ENCODE measurements at regions not wholly inside any gene's neighbourhood (a gene's known extent, or its start where the extent isn't known, plus 50 kb on each side); places are given as distances from the start of the nearest gene placed in this dataset.
"Not testable (repeated sequence)": the region's sequence is repeated elsewhere in the genome, so short reads cannot be mapped to it uniquely, and the experiment has no call there.

- Histone ChIP-seq H3K4me1 (no peaks in the 10 kb centered on the region), H3K36me3 (no peaks in the 10 kb centered on the region), H3K9me3 (no peaks in the 10 kb centered on the region), H3K4me3 (no peak overlapping the region), H3K27ac (no peak overlapping the region), H3K27me3 (no peaks in the 10 kb centered on the region)
- DNase-seq (no peak), ATAC-seq (no peak)
- WGBS (ENCODE audit: insufficient coverage, low coverage, low lambda C conversion rate, missing lambda C conversion rate) = 85% methylated on average over 4 of the region's 16 CpGs
- intact Hi-C loops (cut with DNase I) = no loop called here
- TF ChIP-seq CTCF (IDR thresholded peaks at IDR 0.05) = no peak
- no peak for TF ChIP-seq POLR2A (IDR thresholded peaks at IDR 0.05)
These were observed 872.4 kb upstream of the ATXN7L3B start for GRCh38 chr12:73665193-73665592.

DNA sequence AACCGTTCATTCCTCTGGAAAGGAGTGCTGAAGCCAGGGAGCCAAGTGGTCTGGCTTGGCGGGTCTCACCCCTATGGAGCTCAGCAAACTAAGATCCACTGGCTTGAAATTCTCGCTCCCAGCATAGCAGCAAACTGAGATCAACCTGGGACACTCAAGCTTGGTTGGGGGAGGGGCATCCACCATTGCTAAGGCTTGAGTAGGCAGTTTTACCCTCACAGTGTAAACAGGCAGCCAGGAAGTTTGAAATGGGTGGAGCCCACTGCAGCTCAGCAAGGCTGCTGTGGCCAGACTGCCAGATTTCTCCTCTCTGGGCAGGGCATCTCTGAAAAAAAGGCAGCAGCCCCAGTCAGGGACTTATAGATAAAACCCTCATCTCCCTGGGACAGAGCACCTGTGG is 866.1 kb upstream of the ATXN7L3B start:
- H3K9me3 ChIP-seq; H3K27me3 ChIP-seq; ATAC-seq; H3K4me3 ChIP-seq; H3K27ac ChIP-seq; H3K36me3 ChIP-seq; DNase-seq; intact Hi-C loops (cut with DNase I); H3K4me1 ChIP-seq: not testable (repeated sequence)
- WGBS (ENCODE audit: insufficient coverage, low coverage, low lambda C conversion rate, missing lambda C conversion rate) = 77% methylated on average over 2 of the region's 3 CpGs

- no peaks in the 10 kb centered on the region for H3K36me3 ChIP-seq
- DNase-seq (no peak), ATAC-seq (no peak)
- WGBS (ENCODE audit: insufficient coverage, low coverage, low lambda C conversion rate, missing lambda C conversion rate) = 53% methylated on average over 4 of the region's 4 CpGs
- no peaks in the 10 kb centered on the region for H3K9me3 ChIP-seq
- intact Hi-C loops (cut with DNase I) = no loop called here
- H3K27ac ChIP-seq = no peak overlapping the region
- no peak overlapping the region for H3K4me3 ChIP-seq
- no peak for TF ChIP-seq POLR2A (IDR thresholded peaks at IDR 0.05)
- H3K4me1 ChIP-seq = no peaks in the 10 kb centered on the region
- no peaks in the 10 kb centered on the region for H3K27me3 ChIP-seq
These were observed 859.9 kb upstream of the ATXN7L3B start for GRCh38 chr12:73677520-73678291.

DNA sequence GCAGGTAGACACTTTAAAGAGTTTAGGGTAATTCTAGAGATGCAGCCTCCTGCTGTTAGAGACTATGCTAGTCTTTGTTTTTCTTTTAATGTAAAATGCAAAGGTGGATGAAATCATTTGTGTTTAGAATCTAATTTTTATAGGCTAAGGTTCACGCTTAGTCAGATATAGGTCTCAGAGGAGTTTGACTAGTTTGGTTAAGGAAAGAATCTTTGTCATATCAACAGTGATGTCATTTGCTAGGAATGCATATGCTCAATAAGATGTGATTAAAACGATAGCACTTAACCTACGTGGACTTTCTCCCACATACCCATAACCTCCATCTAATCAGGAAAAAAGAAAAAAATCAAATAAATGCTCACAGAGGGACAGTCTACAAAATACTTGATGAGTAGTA is 859.3 kb upstream of the ATXN7L3B start:
- WGBS (ENCODE audit: insufficient coverage, low coverage, low lambda C conversion rate, missing lambda C conversion rate) = 86% methylated on average over 3 of the region's 3 CpGs
- DNase-seq (no peak), ATAC-seq (no peak)
- Histone ChIP-seq H3K4me3 (no peak overlapping the region), H3K4me1 (no peaks in the 10 kb centered on the region), H3K27me3 (no peaks in the 10 kb centered on the region), H3K9me3 (no peaks in the 10 kb centered on the region), H3K27ac (no peak overlapping the region), H3K36me3 (no peaks in the 10 kb centered on the region)
- intact Hi-C loops (cut with DNase I) = no loop called here
- TF ChIP-seq CTCF (IDR thresholded peaks at IDR 0.05) (no peak), POLR2A (IDR thresholded peaks at IDR 0.05) (no peak)

- intact Hi-C loops (cut with DNase I) = no loop called here
- no peaks in the 10 kb centered on the region for H3K36me3 ChIP-seq
- no peak overlapping the region for H3K27ac ChIP-seq
- ATAC-seq (no peak), DNase-seq (no peak)
- no peaks in the 10 kb centered on the region for H3K27me3 ChIP-seq
- H3K4me3 ChIP-seq = no peak overlapping the region
- no peaks in the 10 kb centered on the region for H3K9me3 ChIP-seq
- no peak for TF ChIP-seq POLR2A (IDR thresholded peaks at IDR 0.05)
- TF ChIP-seq CTCF (IDR thresholded peaks at IDR 0.05) = no peak
- 33% methylated on average over 1 of the region's 1 CpG for WGBS (ENCODE audit: insufficient coverage, low coverage, low lambda C conversion rate, missing lambda C conversion rate)
- H3K4me1 ChIP-seq = no peaks in the 10 kb centered on the region
These were observed 838.3 kb upstream of the ATXN7L3B start for GRCh38 chr12:73699318-73699717.
